ENCODE measurements at regions not wholly inside any gene's neighbourhood (a gene's known extent, or its start where the extent isn't known, plus 50 kb on each side); places are given as distances from the start of the nearest gene placed in this dataset.
A peak's percentile ranks its signal among the peaks of the same experiment; 100 is the strongest.

DNA sequence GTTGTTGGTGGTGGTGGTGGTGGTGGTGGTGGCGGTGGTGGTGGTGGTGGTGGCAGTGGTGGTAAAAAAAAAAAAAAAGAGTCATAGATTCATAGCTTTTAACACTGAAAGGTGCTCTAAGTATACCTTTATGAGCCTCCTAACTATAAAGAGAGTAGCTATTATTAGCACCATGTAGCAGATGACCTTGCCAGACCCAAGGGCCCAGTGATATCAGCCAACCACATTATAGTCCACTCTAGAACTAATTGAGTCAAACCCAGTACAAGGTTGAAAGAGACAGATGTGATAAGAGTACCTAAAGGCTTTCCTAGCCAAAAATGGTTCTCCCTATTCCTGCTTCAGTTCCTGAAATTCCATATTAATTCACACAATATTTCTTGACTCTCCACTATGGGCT lies 245.3 kb downstream of the HACE1 start:
- DNase-seq, result no peak

DNA sequence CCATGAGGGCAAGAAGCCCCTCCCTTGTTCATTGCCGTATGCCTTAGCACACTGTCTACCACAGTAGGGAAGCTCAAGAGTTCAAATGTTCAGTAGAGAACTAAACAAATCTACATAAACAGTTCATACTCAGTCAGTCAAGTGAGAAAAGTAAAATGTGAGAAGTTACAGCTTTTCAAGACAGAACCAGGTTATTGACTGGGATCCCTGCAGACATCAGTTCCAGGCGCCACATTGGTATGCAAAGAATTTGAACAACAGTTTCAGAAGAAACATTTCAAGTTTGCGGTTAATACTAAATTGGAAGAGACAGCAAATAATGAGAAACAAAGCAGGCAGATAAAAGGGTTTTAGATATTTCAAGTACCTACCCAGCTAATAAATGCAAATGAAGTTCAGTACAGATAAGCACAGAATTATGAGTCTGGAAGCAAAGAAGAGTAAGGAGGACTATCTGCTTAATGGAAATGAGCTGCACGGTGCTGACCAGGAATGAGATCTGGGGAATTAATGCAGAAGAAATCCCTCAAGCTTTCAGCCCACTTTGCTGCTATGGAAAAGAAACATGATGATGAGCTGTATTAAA lies 246.2 kb downstream of the HACE1 start:
- DNase-seq, result no peak

DNA sequence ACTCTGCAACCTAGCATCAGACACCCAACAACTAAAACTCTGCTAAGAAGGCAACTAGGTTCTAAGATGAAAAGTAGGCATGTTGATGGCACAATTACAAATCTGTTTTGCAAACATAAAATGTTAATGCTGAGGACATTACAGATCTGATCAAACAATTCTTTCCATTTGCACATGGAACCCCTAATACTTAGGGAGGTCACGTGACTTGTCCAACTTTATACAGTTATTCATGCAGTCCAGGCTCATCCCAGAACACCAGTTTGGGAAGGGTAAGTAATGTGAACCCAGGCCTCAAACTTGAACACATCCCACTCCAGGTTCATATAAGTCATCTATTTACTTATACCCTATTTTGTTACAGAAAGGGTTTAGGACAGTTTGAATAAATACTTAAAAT lies 247.2 kb downstream of the HACE1 start:
- DNase-seq, result no peak

DNA sequence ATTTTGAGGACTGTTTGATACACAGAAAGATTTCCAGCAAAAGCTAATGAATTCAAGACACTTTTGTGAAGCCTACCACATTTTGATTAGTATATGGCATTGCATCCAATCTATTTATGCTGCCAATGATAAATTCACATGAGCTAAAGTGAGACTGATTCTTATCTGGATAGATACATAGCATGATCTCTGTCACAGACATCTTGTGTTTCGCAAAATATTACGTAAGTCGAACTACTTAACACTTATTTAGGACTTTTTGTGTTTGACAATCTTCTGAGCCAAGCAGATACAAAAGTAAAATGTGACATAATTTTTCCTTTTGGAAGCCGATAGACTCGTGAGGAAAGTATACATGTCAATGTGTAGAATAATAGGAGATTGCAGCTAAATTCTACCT lies 251.6 kb downstream of the HACE1 start:
- DNase-seq, result no peak

DNA sequence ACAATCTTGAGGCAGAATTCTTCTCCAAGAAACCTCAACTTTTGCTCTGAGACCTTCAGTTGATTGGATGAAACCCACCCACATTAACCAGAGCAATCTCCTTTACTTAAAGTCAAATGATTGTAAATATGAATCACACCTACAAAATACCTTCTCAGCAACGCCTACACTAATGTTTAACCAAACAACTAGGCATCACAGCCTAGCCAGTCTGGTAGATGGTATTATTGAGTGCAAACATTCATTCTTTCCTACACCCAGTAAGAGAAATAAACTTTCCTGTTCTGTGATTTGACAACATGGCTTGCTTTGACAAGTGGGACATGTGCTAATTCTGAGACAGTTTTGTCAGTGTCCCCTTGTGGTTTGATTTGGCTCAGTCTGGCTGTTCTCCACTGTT lies 252.2 kb downstream of the HACE1 start:
- no peak for DNase-seq

DNA sequence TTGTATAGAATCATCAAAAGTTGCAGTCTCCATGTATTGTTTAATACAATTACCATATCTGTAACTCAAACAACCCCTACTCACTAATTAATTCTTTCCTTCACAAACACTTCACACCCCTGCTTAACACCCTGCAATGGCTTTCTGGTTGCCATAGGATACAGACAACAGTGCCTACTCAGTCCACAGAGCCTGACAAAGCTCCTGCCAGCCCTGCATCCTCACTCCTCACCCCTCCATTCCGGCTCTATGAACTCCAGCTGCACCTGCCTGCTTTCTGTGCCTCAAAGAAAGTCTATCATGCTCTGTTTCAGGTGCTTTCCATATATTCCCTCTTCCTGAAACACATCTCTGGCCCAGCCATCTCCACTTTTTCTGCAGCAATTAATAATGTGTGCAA lies 253.4 kb downstream of the HACE1 start:
- no peak for DNase-seq

DNA sequence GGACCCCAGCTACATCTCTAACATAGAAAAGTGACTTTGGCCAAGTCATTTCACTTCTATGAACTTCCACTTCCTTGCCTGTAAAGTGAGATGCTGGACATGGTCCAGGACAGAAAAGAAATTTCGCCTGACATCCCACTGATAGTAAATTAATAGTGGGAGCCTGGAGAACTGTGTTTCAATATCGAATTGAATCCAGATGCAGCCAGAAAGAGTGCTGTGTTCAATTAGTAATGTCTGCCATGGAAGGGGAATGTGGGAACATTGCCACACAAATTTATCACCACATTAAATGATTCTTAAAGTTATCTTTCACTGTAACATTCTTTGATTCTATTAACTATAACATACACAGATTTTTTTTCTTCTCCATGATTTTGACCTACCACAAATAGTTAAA lies 255.0 kb downstream of the HACE1 start:
- no peak for DNase-seq

DNA sequence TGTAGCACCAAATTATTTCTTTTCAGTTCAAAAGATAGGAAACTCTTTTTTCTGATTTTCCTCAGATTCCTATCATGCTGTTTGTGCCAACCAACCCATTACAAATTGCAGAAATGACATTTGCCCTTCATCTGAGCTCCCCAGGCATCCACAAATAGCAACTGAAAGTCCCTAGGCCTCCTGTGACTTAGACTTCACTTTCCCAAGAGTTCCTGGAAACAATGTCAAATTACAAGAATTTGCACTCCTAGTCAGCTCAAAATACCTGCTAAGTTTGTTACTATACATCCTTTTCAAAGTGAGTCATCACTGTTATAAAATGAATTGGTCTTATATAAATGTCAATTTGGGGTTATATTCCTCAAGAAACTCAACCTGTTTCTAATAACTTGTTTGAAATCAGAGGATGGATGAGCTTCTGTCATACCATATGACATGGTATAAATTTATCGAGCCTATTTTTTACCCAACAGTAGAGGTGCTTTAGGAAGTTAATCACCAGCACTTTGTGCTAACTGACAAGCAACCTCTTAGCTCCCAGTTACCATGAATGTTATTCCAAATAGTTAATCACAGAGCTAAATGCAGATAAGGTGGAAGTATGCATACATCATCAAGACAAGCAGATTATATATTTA lies 256.5 kb downstream of the HACE1 start:
- DNase-seq, result no peak

DNA sequence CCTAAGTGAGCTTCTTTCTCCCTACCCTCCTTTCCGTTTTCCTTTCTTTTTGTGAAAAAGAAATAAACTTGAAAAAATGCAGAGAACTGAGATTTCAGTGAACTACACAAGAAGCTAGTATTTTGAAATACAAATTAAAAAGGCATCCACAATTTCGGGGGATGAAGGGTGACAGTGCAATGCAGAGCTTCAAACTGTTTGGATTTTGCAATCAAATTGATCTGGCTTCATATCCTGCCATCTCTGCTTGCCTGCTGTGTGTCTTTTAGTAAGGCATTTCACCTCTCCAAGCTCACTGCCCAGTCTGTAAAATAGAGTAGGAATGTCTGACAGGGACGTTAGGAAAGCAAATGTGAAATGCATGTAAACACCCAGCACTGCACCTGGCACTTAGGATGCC lies 258.0 kb downstream of the HACE1 start:
- no peak for DNase-seq

DNA sequence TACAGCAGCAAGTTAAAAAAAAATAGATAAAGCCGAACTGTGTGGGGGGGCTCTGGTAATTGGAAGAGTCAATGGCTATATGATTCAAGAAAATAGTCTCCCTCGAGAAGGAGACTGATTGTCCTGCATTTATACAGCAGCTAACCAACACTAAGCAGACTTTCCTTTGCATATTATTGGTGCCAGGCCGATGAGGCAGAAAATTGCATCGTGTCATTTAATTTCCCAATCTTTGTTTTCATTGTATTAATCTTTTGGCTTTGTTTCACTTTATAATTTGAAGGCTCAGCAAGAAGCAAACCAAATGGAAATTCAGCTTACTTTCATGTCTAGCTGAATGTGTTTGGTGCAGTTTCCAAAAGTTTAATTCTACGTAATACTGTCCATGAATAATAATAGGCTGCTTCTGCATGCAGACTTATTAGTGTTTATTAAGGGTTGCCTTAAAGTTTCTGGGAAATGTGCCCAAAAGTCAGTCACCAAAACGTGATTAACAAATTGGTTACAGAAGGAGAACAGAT lies 258.5 kb downstream of the HACE1 start:
- no peak for DNase-seq

DNA sequence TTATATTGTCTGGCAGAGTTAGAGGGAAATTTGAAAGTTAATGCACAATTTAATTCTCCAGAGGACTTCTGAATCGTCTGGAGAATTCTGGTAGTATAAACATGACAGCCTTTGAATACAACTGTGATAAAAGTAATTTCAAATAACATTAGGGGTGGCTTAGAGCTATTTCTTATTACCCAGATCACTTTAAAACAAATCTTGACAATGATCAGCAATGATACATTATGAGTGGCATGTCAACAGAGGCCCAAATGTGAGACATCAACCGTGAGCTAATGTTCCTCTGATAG lies 259.1 kb downstream of the HACE1 start:
- DNase-seq, result no peak

DNA sequence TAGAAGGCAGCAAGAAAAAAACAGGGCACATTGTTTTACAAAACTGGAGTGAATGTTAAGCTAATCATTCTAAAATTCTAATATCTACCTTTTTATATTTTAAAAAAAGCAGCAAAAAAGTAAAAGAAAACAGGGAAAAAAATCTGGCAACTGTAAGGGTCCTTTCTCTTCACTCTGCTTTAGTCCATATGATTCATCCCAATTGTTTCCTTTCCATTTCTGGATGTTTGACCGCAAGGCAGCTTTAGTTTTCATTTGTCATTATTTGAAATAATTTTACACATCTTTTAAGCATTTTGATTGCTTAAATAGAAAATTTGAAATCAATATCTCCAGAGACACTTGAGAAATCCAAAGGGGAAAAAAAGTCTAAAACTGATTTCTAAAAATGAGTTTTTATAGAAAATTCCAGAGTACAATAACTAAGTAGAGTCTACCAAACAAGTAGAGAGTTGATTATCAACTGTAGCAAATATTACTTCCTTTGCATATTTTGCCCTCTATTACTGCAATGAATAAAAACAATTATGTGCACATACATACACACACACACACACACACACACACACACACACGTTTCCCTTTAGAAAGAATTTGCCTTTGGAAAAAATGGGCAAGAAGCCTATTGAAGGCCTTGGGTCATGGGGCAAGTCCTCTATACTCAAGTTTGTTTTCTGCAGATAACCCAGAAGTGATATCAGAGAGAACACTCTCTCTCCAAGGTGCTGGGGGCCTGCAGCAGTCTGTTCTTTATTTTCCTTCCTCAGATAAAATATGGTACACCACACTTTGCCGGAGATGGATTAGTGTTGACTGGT lies 259.7 kb downstream of the HACE1 start:
- no peak for DNase-seq

DNA sequence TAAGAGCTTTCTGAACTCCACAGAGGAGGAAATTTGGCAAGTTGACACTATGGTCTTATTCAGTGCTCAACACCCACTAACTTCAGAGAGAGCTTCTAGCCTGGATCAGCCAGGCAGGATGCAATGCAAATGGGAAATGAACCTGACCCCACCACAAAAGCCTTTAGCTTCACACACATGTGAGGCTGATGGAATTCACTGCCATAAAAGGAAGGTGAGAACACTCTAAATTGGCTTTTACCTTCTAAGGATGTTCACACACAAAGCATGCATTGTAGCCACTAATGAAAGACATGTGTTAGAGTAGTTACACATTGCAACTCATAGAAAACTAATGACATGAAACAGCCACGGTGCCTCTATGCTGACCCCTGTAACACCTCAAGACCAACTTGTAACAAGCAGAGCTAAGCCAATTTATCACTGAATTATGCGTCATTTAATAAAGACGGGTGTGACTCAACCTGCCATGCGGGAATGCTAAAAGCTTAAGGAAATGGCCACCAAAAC lies 262.1 kb downstream of the HACE1 start:
- DNase-seq, result peak; percentile 16

DNA sequence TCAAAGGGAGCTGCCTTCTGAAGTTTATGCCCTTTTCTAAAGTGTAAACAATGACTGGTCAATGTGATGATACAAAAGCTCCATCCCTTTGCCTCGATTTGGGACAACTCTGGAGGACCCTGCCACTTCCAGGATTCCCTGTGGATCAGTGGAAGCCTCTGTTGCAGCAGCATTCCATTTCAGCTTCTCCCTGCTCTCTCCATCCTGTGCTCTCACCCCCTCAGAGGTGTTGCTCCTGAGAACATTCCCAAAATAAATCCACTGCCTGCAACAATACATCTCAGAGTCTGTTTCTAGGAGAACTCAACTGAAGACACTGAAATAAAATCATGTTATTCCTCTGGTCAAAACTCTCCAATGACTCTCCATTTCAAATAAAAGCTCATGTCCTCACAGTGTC lies 263.6 kb downstream of the HACE1 start:
- DNase-seq, result no peak

DNA sequence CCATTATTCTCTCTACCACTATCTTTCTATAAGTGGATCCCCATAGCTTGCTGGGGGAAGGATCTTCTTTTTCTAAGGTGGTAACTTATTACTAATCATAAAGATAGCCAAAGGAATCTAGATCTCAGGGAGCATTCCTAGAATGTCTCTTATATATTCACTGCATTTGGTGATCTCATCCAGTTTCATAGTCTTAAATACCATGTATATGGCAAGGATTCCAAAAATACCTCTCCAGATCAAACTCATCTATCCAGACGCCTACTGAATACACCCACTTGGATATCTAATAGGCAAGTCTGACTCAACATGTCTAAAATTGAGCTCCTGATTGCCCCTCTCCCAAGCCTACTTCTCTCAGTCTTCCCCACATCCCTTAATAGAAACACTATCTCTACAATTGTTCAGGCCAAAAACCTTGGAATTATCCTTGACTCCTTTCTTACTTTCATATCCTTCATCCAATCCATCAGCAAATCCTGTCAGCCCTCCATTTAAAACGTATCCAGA lies 264.4 kb downstream of the HACE1 start:
- no peak for DNase-seq

DNA sequence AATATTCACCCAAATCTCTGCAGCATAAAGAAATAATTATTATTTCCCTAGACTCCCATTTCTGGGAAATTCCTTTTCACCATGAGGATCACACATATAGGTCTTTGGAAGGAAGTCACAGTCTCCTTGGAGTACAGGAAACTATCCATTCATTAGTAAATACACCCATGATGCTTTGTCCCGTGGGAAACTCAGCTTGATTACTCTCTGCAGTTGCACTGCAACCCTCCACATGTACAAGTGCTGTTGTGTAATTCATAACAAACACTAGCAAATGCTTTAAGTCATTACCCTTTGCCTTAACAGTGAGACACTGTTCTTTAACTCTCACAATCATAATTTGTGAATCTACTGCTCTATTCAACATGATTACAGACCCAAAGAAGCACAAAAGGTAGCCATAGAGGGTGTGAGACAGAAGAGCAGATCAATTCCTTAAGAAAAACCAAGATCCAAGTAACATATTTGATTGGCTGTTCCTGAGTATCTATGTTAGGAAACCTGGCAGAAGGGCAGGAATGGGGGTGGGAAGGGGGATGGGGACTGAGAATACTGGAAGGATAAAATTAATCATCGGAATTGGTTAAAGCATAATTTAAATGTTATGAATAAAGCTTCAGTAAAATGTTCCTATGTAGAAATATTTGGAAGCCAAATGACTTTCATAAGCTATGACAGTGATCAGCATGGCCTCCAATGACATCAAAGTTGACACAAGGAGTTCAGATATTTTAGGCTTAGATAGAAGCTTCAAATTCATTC lies 268.0 kb downstream of the HACE1 start:
- DNase-seq, result peak; percentile 9

DNA sequence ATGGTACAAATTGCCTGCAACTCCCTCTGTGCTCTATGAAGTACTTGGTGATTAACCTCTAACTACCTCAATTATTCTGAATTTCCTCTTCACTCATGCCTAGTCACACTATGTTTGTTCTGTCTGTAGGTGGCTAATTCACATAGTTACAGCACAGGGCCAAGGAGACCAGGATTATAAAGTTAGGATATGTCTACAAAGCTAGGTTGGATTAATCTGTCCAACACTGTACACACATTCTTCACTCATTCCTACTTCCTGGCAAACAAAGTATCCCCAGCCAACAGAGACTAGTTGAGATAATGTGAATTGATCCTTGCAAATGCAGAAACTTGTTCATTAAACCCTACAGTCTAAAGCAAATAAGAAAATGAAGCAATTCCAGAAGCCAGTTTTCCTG lies 269.8 kb downstream of the HACE1 start:
- no peak for DNase-seq

DNA sequence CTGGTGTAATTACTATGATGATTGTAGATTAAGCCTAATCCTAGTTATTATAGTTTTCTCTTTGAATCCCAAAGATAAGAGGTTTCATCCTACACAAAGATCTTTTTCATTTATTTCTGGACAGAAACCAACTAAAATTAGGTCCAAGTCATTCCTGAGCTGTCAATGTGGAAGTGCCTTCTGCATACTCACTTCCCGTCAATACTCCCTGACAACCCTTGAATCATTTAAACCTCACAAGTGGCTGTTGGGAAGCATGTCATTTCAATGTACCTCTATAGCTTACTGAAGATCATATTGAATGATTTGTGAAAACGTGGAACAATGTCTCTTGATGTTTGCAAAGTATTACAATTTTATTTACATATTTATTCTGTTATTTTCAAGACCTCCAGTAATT lies 274.1 kb downstream of the HACE1 start:
- DNase-seq, result no peak

DNA sequence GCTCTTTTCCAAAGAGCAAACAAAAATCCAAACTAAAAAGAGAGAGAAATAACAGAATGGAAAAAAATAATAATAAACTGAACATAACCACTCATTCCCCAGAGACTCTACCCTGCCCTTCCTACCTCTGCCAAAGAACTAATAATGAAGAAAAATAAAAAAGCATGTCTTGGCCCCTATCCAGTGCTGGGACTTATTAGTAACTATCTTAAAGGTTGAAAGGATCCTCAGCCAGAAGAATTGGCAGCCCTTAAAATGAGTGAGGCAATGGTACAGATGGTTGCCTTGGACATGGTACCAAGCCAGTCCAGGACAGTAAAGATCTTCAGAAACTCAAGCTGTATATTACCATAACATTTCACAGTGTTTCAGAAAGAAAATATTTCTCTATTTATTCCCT lies 279.3 kb downstream of the HACE1 start:
- no peak for DNase-seq

DNA sequence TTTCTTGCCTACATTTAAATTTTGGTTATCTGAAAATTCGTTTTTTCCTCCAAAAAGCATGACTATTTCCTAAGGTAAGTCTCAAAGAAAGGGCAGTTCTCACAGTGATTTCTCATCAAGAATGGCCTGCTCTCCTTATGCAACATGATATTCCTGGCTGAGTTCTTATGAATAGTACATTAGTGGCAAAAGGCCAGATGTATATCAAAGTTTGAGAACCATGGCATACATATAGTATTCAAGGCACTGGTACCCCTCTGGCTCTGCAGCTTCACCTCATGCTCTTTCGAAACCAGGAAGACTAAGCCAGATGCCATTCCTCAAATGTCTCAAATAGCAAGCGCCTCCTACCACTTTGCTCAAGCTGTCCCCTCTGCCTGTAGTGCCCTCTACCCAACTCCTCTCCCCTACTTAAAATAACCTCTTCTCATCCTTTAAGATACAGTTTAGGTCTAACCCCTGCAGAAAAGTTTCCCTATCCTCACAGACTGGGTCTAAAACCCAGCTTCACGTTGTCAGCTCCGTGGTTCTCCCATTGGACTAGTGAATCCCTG lies 280.3 kb downstream of the HACE1 start:
- DNase-seq, result no peak

DNA sequence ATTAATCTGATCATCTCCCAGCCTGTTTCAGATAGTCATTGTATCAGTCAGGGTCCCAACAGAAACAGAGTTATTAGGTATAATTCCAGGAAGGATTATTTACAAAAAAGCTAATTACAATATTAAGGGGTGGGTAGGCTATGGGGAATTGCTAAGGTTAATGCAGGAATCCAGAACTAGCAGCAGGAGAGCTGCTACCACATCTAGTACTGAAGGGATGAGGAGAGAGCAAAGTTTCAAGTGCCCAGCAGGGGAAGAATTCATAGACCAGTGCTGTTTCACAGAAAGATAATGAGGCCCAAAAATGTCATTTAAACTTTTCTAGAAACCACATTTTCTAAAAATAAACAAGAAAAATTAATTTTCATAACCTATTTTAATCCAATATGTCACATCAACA lies 284.2 kb downstream of the HACE1 start:
- DNase-seq, result no peak

DNA sequence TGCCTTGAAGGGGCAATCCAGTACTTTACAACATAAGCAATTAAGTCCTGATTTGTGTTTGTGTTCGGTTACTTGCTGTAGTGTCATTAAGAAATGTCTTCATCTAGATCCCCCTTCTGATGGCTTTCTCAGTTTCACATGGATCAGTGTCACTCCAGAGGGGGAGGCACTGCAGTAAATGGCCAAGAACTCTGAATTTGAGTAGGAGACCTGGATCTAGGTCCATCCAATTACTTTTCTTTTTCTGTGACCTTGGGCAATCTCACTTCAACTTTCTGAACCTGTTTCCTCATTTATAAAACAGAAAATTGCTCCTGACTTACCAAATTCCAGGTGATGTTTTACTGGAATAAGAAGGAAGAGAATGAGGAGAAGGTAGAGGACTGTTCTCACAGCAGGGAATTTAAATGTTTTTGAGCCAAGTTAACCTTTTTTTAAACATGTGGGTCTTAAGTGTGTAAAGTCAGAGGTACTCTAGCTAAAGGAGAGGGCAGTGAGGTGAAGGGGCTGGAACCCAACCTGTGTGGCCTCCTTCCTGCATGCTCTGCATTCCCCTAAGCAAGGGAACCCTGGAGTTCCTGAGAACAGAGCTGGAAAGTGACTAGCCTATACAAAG lies 285.5 kb downstream of the HACE1 start:
- no peak for DNase-seq
